ENCODE measurements at regions not wholly inside any gene's neighbourhood (a gene's known extent, or its start where the extent isn't known, plus 50 kb on each side); places are given as distances from the start of the nearest gene placed in this dataset.

GRCh38 chr14:57051633-57052032 lies 217.1 kb downstream of the EXOC5 start:
- no peak for TF ChIP-seq GATA2 (IDR thresholded peaks at IDR 0.05; ENCODE audit: low read depth, low read length)
- TF ChIP-seq GATA3 (IDR thresholded peaks at IDR 0.05; ENCODE audit: low read depth, low read length): no peak
